ENCODE measurements at regions not wholly inside any gene's neighbourhood (a gene's known extent, or its start where the extent isn't known, plus 50 kb on each side); places are given as distances from the start of the nearest gene placed in this dataset.

DNA sequence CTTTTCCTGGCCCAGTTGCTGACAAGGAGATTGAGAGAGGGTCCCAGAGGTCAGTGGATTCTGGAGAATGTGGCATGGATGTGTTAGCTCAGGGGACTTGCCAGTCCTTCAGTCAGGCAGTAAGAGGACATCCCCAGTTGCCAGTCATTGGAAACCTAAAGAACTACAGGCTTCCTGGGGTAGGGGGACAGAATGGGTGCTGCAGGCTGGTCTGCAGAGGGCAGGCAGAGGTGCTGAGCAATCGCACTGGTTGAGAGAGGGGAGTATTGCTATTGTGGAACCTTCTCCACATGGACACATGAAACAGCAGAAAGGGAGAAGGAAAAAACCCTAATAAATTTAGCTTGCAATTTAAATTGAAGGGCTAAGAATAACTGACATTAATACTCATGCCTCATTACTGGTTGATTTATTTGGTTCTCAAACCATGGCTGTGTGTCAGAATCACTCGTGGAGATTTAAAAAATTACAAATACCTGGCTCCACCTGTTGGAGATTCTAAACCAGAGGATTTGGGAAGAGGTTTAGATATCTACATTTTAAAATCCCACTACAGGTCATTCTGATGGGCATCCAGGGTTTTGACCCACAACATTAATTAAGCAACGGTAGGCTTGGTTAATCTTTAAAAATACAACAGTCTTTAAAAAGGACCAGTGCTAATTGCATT lies 71.2 kb upstream of the SLC38A2 start:
- DNase-seq = no peak

DNA sequence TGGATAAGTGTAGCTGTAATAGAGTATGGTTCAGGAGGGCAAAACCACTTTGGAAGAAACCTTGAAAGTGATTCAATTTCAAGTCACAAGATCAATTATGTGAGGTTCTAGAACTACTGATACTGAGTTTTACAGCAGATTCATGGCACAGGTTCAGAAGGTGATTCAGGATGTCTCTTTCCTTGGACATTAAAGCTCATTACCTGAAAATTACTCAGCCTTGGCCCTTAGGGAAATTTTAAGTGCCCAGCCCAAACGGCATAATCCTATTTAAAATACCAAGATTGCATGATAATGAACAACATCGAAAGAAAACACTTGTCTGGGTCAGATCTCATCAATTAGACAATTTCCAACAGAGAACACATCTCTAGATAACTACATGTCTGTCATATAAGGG lies 70.2 kb upstream of the SLC38A2 start:
- DNase-seq = no peak

- no peak for DNase-seq
Measured at GRCh38 chr12:46442239-46442638, 69.7 kb upstream of the SLC38A2 start.

GRCh38 chr12:46439793-46440511 lies 67.4 kb upstream of the SLC38A2 start:
- DNase-seq = no peak

DNA sequence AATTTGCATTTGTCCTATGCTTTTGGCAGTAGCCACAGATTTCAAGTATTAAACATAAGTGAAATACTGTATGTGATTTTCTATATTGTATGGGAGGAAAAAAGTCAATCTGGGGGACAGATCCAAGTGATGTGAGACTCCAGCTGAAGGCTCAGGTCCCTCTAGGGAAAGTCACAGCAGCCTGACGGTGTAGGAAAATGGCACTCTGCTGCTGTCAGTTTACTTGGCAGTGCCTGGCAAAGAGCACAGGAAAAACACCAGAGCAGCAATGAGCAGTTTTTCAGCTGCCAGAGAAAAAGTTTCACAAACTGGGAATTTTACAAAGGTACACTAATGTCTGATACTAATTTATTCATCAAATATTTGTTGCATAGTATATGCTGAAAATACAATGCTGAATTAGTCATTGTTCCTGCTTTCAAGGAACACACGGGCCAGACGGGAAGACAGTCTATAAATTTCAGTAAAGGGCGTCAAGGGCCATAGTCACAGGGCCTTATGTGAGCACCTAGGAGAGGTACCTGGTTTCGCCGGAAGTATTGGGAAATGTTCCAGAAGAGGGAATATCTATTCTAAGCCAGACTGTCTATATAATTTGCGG lies 66.2 kb upstream of the SLC38A2 start:
- no peak for DNase-seq

DNA sequence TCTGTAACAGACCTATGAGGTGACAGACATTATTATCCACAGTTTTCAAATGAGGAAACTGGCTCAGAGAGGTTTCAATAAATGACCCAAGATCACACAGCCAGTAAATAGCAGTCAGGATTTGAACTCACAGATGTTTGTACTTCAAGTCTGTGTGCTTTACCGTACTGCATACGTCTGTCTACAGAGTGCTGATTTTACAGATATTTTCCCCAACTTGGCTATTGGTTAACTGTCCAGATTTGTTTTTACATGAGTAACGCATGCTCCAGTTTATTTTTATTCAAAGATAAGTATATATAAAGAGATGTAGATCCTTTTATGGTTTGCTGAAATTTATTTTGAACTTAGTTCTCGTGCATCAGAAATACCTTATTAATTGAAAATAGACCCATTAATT lies 65.7 kb upstream of the SLC38A2 start:
- no peak for DNase-seq

DNA sequence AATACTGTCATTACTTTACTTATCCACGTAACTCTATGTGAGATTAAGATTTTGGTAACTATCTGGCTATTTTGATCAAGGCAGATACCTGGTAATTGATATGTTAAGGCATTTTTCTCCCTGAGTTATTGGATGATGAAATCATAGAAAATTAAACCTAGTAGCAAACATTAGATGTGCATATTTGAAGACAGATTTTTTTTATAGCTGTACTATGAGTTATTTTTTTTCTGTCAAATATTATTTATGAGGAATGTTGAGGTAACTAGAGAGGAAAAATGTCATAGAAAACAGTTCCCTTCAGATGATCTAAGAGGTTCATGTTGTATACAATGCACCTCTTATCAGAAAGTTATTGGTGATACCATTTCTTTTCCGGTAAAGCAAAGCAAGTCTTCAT lies 64.9 kb upstream of the SLC38A2 start:
- DNase-seq = no peak

- no peak for DNase-seq
Measured at GRCh38 chr12:46436747-46437146, 64.2 kb upstream of the SLC38A2 start.

GRCh38 chr12:46435625-46436024 lies 63.1 kb upstream of the SLC38A2 start:
- no peak for DNase-seq

- DNase-seq = no peak
Measured at GRCh38 chr12:46435029-46435428, 62.5 kb upstream of the SLC38A2 start.

- DNase-seq = no peak
Measured at GRCh38 chr12:46433829-46434228, 61.3 kb upstream of the SLC38A2 start.

GRCh38 chr12:46432325-46432724 lies 59.8 kb upstream of the SLC38A2 start:
- no peak for DNase-seq

DNA sequence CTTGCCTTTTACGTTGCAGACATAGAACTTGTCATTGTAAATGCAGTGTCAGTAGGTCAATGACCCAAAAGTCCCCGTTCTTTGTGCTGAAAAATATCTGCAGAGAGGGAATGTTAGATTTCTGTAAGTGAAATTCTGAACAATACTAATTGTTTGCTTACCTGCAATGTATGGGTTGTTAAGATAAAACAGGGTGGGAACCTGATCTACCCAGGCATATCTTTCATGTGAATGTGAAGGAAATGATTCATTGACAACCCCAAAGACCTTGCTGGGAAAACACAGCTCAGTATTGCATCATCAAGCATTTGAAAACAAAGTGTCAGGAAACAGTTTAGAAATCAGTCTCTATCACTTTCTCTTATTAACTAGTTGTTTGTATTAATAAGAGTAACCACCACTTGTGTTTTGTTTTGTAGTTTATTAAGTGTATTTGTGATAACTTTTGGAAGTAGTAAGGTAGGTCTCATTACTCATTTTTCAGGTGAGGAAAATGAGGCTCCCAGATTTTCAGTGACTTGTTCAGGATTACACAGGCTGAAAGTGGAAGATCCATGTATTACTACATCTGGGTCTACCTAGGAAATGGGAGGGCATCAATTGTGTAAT lies 57.9 kb upstream of the SLC38A2 start:
- no peak for DNase-seq

Data from NCI-H2029 treated with DMSO at 0.1 percent for 48 hours (cell line).